ENCODE measurements at regions not wholly inside any gene's neighbourhood (a gene's known extent, or its start where the extent isn't known, plus 50 kb on each side); places are given as distances from the start of the nearest gene placed in this dataset.
"Not testable (repeated sequence)": the region's sequence is repeated elsewhere in the genome, so short reads cannot be mapped to it uniquely, and the experiment has no call there.

DNA sequence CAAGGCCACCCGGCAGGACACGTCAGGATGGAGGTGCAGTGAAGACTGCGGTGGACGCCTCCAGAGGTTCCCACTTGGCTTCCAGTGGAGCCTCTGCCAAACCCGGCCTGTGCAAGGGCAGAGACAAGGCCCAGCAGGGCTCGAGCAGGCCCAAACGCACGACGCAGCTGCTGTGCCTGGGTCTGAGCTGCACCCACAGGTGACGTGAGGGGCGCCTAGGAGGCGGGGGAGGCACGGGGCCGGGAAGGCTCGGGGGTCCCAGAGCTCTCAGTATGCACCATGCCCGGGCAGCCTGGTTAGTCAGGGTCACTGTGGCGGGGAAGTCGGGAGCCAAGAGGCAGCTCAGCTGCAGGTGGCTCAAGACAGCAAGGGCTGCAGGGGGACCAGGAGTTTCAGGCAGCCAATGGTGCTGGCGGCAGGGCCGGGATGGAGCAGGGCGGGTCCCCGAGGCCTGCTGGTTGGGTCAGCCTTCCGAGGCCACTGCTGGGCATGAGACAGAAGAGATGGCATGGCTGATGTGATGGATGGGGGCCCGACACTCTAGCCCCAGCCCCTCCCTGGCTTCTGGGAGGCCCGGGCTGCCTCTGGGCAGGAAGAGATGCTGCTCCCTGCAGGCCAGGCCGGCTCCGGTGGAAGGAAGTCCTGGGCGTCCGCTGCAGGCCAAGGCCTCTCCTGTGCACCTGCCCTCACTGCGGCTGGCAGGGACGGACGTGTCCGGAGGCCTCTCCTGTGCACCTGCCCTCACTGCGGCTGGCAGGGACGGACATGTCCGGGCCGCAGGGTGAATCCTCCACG is 72.2 kb upstream of the CFAP46 start:
- TF ChIP-seq POLR2A (IDR thresholded peaks at IDR 0.05) = no peak
- TF ChIP-seq, protein P1, sequence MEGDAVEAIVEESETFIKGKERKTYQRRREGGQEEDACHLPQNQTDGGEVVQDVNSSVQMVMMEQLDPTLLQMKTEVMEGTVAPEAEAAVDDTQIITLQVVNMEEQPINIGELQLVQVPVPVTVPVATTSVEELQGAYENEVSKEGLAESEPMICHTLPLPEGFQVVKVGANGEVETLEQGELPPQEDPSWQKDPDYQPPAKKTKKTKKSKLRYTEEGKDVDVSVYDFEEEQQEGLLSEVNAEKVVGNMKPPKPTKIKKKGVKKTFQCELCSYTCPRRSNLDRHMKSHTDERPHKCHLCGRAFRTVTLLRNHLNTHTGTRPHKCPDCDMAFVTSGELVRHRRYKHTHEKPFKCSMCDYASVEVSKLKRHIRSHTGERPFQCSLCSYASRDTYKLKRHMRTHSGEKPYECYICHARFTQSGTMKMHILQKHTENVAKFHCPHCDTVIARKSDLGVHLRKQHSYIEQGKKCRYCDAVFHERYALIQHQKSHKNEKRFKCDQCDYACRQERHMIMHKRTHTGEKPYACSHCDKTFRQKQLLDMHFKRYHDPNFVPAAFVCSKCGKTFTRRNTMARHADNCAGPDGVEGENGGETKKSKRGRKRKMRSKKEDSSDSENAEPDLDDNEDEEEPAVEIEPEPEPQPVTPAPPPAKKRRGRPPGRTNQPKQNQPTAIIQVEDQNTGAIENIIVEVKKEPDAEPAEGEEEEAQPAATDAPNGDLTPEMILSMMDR (IDR thresholded peaks at IDR 0.05) = no peak
- TF ChIP-seq POLR2AphosphoS5 (IDR thresholded peaks at IDR 0.05; ENCODE audit: insufficient read depth in 1 of 2, low read depth in 1 of 2) = no peak
- no peak for DNase-seq (ENCODE audit: extremely low spot score in 2 of 2)
- Histone ChIP-seq H3K4me1 (peaks cover 2% of the 10 kb centered on the region), H3K4me3 (no peak overlapping the region), H3K27ac (no peak overlapping the region), H3K36me3 (no peaks in the 10 kb centered on the region), H3K9me3 (no peaks in the 10 kb centered on the region), H3K27me3 (no peaks in the 10 kb centered on the region)
- intact Hi-C loops (cut with DNase I) = no loop called here

DNA sequence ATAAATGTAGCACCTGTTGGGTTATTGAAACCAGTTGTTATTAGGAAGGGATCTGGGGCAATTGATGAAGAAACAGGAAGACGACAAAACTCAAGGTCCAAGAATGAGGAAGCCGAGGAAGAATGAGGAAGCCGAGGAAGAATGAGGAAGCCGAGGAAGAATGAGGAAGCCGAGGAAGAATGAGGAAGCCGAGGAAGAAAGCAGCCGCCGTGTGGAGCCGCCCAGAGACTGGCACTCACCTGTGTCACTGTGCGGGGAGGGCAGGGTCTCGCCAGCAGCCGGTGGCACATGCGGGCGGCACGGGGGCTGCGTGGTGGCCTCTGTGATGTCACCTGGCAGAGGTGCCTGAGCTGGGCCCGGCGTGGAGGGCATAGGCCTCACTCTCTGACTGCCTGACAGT is 71.1 kb upstream of the CFAP46 start:
- no peaks in the 10 kb centered on the region for H3K36me3 ChIP-seq
- TF ChIP-seq POLR2A (IDR thresholded peaks at IDR 0.05) (no peak), POLR2AphosphoS5 (IDR thresholded peaks at IDR 0.05; ENCODE audit: insufficient read depth in 1 of 2, low read depth in 1 of 2) (no peak)
- TF ChIP-seq, protein P1 (IDR thresholded peaks at IDR 0.05) = no peak
- H3K4me1 ChIP-seq = peaks cover 5% of the 10 kb centered on the region
- H3K27ac ChIP-seq = no peak overlapping the region
- no peak overlapping the region for H3K4me3 ChIP-seq
- DNase-seq (ENCODE audit: extremely low spot score in 2 of 2) = no peak
- intact Hi-C loops (cut with DNase I) = no loop called here
- no peaks in the 10 kb centered on the region for H3K27me3 ChIP-seq
- H3K9me3 ChIP-seq = no peaks in the 10 kb centered on the region

DNA sequence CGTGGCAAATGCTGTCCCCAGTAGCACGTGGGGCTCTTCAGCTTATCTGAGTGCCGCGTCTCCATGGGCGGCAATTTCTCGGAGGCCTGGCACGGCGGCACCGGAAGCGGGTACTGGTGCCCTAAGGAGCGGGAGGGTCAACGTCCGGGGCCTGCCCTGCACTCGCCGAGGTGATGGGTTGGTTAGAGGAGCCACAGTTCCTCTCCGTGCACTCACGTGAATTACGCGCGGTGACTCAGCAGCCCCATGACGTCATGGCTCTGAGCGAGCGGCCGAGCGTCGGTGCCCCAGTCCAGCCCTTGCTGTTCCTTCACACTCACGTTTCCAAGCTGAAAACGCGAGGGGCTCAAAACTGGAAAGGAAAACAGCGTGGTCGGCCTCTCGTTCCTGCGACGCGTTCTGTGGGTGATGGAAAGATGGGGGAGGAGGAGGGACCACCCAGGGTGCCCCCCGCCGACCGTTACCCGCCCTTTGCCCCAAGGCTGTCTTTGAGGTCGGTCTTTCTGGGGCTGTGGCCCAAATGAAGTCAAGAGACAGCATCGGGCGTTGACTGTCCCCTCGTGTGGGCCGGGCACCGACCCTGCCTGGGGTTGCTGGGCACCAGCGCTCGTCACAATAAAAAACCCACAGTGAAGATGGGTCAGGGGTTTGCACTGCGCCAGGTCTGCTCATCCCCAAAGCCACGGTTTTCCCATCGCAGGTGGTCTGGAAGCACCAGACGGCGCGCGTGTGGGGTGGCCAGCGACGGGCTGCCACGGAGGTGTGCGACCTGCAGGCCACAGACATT is 70.4 kb upstream of the CFAP46 start:
- intact Hi-C loops (cut with DNase I) = no loop called here
- no peak overlapping the region for H3K27ac ChIP-seq
- no peaks in the 10 kb centered on the region for H3K36me3 ChIP-seq
- H3K9me3 ChIP-seq = no peaks in the 10 kb centered on the region
- TF ChIP-seq POLR2AphosphoS5 (IDR thresholded peaks at IDR 0.05; ENCODE audit: insufficient read depth in 1 of 2, low read depth in 1 of 2) (no peak), POLR2A (IDR thresholded peaks at IDR 0.05) (no peak)
- TF ChIP-seq, protein P1 (IDR thresholded peaks at IDR 0.05) = no peak
- no peak for DNase-seq (ENCODE audit: extremely low spot score in 2 of 2)
- H3K4me1 ChIP-seq = peaks cover 5% of the 10 kb centered on the region
- H3K27me3 ChIP-seq = no peaks in the 10 kb centered on the region
- H3K4me3 ChIP-seq = no peak overlapping the region

DNA sequence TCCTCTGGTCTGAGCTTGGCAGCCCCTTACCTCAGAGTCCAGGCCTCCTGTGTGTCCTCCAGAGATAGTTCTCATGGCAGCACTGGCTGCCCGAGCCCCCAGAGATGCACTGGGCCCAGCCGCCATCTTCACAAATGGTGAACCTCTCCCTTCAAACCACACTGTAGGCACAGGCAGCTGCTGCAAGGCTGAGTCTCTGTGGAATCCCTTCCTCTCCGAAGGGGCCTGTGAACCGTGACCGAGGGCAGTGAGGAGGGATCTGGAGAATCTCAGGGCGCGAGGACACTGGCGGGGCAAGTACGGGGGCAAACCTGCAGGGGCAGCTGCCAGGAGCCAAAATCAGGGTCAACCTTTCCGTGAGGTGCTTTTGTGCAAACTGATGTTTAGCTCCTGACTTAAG is 69.5 kb upstream of the CFAP46 start:
- Histone ChIP-seq H3K27me3 (no peaks in the 10 kb centered on the region), H3K4me3 (no peak overlapping the region), H3K9me3 (no peaks in the 10 kb centered on the region), H3K36me3 (no peaks in the 10 kb centered on the region), H3K4me1 (peaks cover 5% of the 10 kb centered on the region), H3K27ac (no peak overlapping the region)
- no peak for TF ChIP-seq POLR2AphosphoS5 (IDR thresholded peaks at IDR 0.05; ENCODE audit: insufficient read depth in 1 of 2, low read depth in 1 of 2)
- no peak for TF ChIP-seq POLR2A (IDR thresholded peaks at IDR 0.05)
- TF ChIP-seq, protein P1 (IDR thresholded peaks at IDR 0.05) = no peak
- DNase-seq (ENCODE audit: extremely low spot score in 2 of 2) = no peak
- intact Hi-C loops (cut with DNase I) = no loop called here

DNA sequence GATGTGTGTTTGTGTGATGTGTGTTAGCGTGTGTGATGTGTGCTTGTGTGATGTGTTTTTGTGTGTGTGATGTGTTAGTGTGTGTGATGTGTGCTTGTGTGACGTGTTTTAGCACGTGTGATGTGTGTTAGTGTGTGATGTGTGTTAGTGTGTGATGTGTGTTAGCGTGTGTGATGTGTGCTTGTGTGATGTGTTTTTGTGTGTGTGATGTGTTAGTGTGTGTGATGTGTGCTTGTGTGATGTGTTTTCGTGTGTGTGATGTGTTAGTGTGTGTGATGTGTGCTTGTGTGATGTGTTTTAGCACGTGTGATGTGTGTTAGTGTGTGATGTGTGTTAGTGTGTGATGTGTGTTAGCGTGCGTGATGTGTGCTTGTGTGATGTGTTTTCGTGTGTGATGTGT is 69.0 kb upstream of the CFAP46 start:
- DNase-seq (ENCODE audit: extremely low spot score in 2 of 2); H3K27ac ChIP-seq; H3K27me3 ChIP-seq; H3K4me1 ChIP-seq; H3K36me3 ChIP-seq; H3K4me3 ChIP-seq; intact Hi-C loops (cut with DNase I); H3K9me3 ChIP-seq: not testable (repeated sequence)

DNA sequence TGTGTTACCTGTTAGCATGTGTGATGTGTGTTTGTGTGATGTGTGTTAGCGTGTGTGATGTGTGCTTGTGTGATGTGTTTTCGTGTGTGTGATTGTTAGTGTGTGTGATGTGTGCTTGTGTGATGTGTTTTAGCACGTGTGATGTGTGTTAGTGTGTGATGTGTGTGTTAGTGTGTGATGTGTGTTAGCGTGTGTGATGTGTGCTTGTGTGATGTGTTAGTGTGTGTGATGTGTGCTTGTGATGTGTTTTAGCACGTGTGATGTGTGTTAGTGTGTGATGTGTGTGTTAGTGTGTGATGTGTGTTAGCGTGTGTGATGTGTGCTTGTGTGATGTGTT is 68.4 kb upstream of the CFAP46 start:
- H3K27me3 ChIP-seq; intact Hi-C loops (cut with DNase I); H3K36me3 ChIP-seq: not testable (repeated sequence)

More for the DNA sequence above, 68.4 kb upstream of the CFAP46 start:
- not testable (repeated sequence) for H3K4me3 ChIP-seq; H3K4me1 ChIP-seq; H3K27ac ChIP-seq; DNase-seq (ENCODE audit: extremely low spot score in 2 of 2); H3K9me3 ChIP-seq
